SK-N-SH (cell line): ENCODE measurements at regions not wholly inside any gene's neighbourhood (a gene's known extent, or its start where the extent isn't known, plus 50 kb on each side); places are given as distances from the start of the nearest gene placed in this dataset.

ENCODE experiments used
- CTCF ChIA-PET: fragments of 300-600, 350-600 bp; formaldehyde crosslinking; extraction: SDS; loops from one replicate; lab custom pipeline; 2021; lab: Yijun Ruan, JAX
- POLR2A ChIA-PET: fragments of 350-600 bp; sonication (Branson Sonifier 250); formaldehyde crosslinking; extraction: SDS; loops from one replicate; lab custom pipeline; 2020; ENCODE audit warnings: antibody characterized with exemption, inconsistent platforms; lab: Yijun Ruan, JAX
- DNase-seq: peaks from one replicate; pipeline ENCODE4 v3.0.0; 2012
- H2AFZ ChIP-seq: fragments of 200-600 bp; sonication (generic); 2 replicates; pipeline ENCODE4 v1.8.1; 2016; ENCODE audit warnings: antibody characterized with exemption, mild to moderate bottlenecking, low read depth
- H3F3A ChIP-seq: fragments of 200-600 bp; sonication (generic); replicated peaks from 2 replicates; pipeline ENCODE3; 2016; ENCODE audit warnings: antibody characterized with exemption, mild to moderate bottlenecking; ENCODE audit not compliant: insufficient read depth
- H3K27ac ChIP-seq, 2 experiments: fragments of 200-500 bp in 1 of 2; fragments of 200-600 bp in 1 of 2; sonication (Bioruptor generic) in 1 of 2; sonication (generic), shearing (Covaris generic) in 1 of 2; 2 replicates each; pipeline versions ENCODE4 v1.5.1 to v1.6.1; 2014 to 2016; ENCODE audit warnings: low read depth in 2 of 2, inconsistent platforms in 1 of 2, low read length in 1 of 2, mild to moderate bottlenecking in 1 of 2, mixed read lengths in 1 of 2
- H3K27me3 ChIP-seq: fragments of 200-600 bp; sonication (generic), shearing (Covaris generic); 2 replicates; pipeline ENCODE4 v1.6.1; 2016; ENCODE audit warnings: mixed run types; ENCODE audit not compliant: insufficient read depth
- H3K36me3 ChIP-seq, 2 experiments: fragments of 200-500 bp in 1 of 2; fragments of 200-600 bp in 1 of 2; sonication (Bioruptor generic) in 1 of 2; sonication (generic) in 1 of 2; replicated peaks in 1 of 2; 2 replicates each; pipeline versions ENCODE3 to v1.5.1; 2014 to 2016; ENCODE audit warnings: low read length in 1 of 2, mild to moderate bottlenecking in 1 of 2; ENCODE audit not compliant: insufficient read depth in 2 of 2, control insufficient read depth in 1 of 2
- H3K4me1 ChIP-seq, 2 experiments: fragments of 200-500 bp in 1 of 2; fragments of 200-600 bp in 1 of 2; sonication (Bioruptor generic) in 1 of 2; sonication (generic), shearing (Covaris generic) in 1 of 2; 2 replicates each; pipeline versions ENCODE4 v1.5.1 to v1.6.1; 2014 to 2016; ENCODE audit warnings: low read depth in 1 of 2, low read length in 1 of 2, mixed run types in 1 of 2; ENCODE audit not compliant: insufficient read depth in 2 of 2, control insufficient read depth in 1 of 2
- H3K4me2 ChIP-seq: fragments of 200-600 bp; sonication (generic), shearing (Covaris generic); 2 replicates; pipeline ENCODE4 v1.6.1; 2017; ENCODE audit warnings: mixed run types
- H3K4me3 ChIP-seq, 2 experiments: fragments of 200-500 bp in 1 of 2; fragments of 200-600 bp in 1 of 2; sonication (Bioruptor generic) in 1 of 2; sonication (generic), shearing (Covaris generic) in 1 of 2; 2 replicates each; pipeline versions ENCODE4 v1.5.1 to v1.8.1; 2014 to 2016; ENCODE audit warnings: low read depth in 2 of 2, inconsistent platforms in 1 of 2, low read length in 1 of 2, mild to moderate bottlenecking in 1 of 2, mixed read lengths in 1 of 2, moderate library complexity in 1 of 2
- H3K79me2 ChIP-seq: fragments of 200-600 bp; sonication (generic); 2 replicates; pipeline ENCODE4 v1.8.1; 2017; ENCODE audit warnings: mild to moderate bottlenecking; ENCODE audit not compliant: insufficient read depth
- H3K9ac ChIP-seq: fragments of 200-600 bp; sonication (generic); 2 replicates; pipeline ENCODE4 v1.6.1; 2017; ENCODE audit warnings: mixed run types
- H3K9me2 ChIP-seq: fragments of 200-600 bp; sonication (generic); 2 replicates; pipeline ENCODE4 v1.6.1; 2017; ENCODE audit warnings: mixed run types
- H3K9me3 ChIP-seq: fragments of 200-600 bp; sonication (generic); 2 replicates; pipeline ENCODE4 v1.6.1; 2017; ENCODE audit warnings: mixed run types, mild to moderate bottlenecking, moderate library complexity
- H4K20me1 ChIP-seq: fragments of 200-600 bp; sonication (generic); 2 replicates; pipeline ENCODE4 v1.6.1; 2017; ENCODE audit warnings: mild to moderate bottlenecking, mixed run types; ENCODE audit not compliant: insufficient read depth
- CHD2 ChIP-seq: fragments of 150-350 bp; IDR thresholded peaks from 2 replicates; pipeline ENCODE4 v1.6.1; 2018; ENCODE audit warnings: low read length; ENCODE audit not compliant: partially characterized antibody
- CTCF ChIP-seq: fragments of 200-600 bp; sonication (generic); IDR thresholded peaks from 2 replicates; pipeline ENCODE4 v1.6.1; 2017; ENCODE audit warnings: antibody characterized with exemption, mild to moderate bottlenecking, moderate library complexity
- ELF1 ChIP-seq: IDR thresholded peaks from 2 replicates; pipeline ENCODE4 v1.4.0; 2012
- EP300 ChIP-seq, 2 experiments: IDR thresholded peaks; 2 replicates each; pipeline versions ENCODE4 v1.4.0 to v1.6.1; 2012; ENCODE audit warnings: borderline replicate concordance in 1 of 2, low read depth in 1 of 2, low read length in 1 of 2
- EZH2phosphoT487 ChIP-seq: fragments of 200-600 bp; sonication (generic); IDR thresholded peaks from 2 replicates; pipeline ENCODE4 v1.6.1; 2017; ENCODE audit warnings: low read depth, mixed run types, mild to moderate bottlenecking, antibody characterized with exemption, moderate library complexity, borderline replicate concordance
- FOSL2 ChIP-seq: IDR thresholded peaks from 2 replicates; pipeline ENCODE4 v1.4.0; 2012; ENCODE audit warnings: low read depth, mild to moderate bottlenecking, moderate library complexity, borderline replicate concordance
- FOXM1 ChIP-seq: IDR thresholded peaks from 2 replicates; pipeline ENCODE4 v1.4.0; 2012; ENCODE audit warnings: low read depth, mild to moderate bottlenecking
- GABPA ChIP-seq: IDR thresholded peaks from 2 replicates; pipeline ENCODE4 v1.4.0; 2012; ENCODE audit warnings: low read depth, mild to moderate bottlenecking
- JUND ChIP-seq: IDR thresholded peaks from 2 replicates; pipeline ENCODE4 v1.4.0; 2012
- MXI1 ChIP-seq: IDR thresholded peaks from 2 replicates; pipeline ENCODE4 v1.6.1; 2012; ENCODE audit warnings: mild to moderate bottlenecking, low read depth, low read length, improper control_type of control experiment
- NFIC ChIP-seq: IDR thresholded peaks from 2 replicates; pipeline ENCODE4 v1.4.0; 2012; ENCODE audit warnings: borderline replicate concordance
- NRF1 ChIP-seq: IDR thresholded peaks from 2 replicates; pipeline ENCODE4 v1.6.1; 2012; ENCODE audit warnings: low read depth, mild to moderate bottlenecking, low read length
- POLR2AphosphoS5 ChIP-seq: IDR thresholded peaks from 2 replicates; pipeline ENCODE4 v1.6.1; 2012; ENCODE audit warnings: low read depth, low read length
- RCOR1 ChIP-seq: fragments of 150-350 bp; IDR thresholded peaks from 2 replicates; pipeline ENCODE4 v1.6.1; 2017; ENCODE audit warnings: antibody characterized with exemption, low read length
- RFX5 ChIP-seq: IDR thresholded peaks from 2 replicates; pipeline ENCODE4 v1.6.1; 2012; ENCODE audit warnings: mild to moderate bottlenecking, improper control_type of control experiment, low read length
- RXRA ChIP-seq: IDR thresholded peaks from 2 replicates; pipeline ENCODE4 v1.4.0; 2012; ENCODE audit warnings: low read depth, mild to moderate bottlenecking, borderline replicate concordance
- SIN3A ChIP-seq: IDR thresholded peaks from 2 replicates; pipeline ENCODE4 v1.6.1; 2012; ENCODE audit warnings: low read depth, mild to moderate bottlenecking, low read length, moderate library complexity, borderline replicate concordance
- SMC3 ChIP-seq: IDR thresholded peaks from 2 replicates; pipeline ENCODE4 v1.6.1; 2012; ENCODE audit warnings: low read depth, low read length, improper control_type of control experiment
- TCF12 ChIP-seq: IDR thresholded peaks from 2 replicates; pipeline ENCODE4 v1.4.0; 2012
- USF1 ChIP-seq: IDR thresholded peaks from 2 replicates; pipeline ENCODE4 v1.4.0; 2012; ENCODE audit warnings: low read depth, borderline replicate concordance
- YY1 ChIP-seq: IDR thresholded peaks from 2 replicates; pipeline ENCODE4 v1.4.0; 2012; ENCODE audit warnings: low read depth, mild to moderate bottlenecking
- WGBS: methylation state at CpG from one replicate; pipeline ENCODE4 v1.1.6; 2017; ENCODE audit warnings: low lambda C conversion rate; 5-methylcytosine and 5-hydroxymethylcytosine counted together
- TF ChIP-seq, protein P1 (sequence below): IDR thresholded peaks from 2 replicates; pipeline ENCODE4 v1.4.0; 2012; ENCODE audit warnings: low read depth, borderline replicate concordance
- TF ChIP-seq, protein P2 (sequence below): IDR thresholded peaks from 2 replicates; pipeline ENCODE4 v1.4.0; 2012; ENCODE audit warnings: low read depth
- TF ChIP-seq, protein P3 (sequence below): IDR thresholded peaks from 2 replicates; pipeline ENCODE4 v1.6.1; 2012; ENCODE audit warnings: mild to moderate bottlenecking, low read depth, low read length, moderate library complexity

DNA sequence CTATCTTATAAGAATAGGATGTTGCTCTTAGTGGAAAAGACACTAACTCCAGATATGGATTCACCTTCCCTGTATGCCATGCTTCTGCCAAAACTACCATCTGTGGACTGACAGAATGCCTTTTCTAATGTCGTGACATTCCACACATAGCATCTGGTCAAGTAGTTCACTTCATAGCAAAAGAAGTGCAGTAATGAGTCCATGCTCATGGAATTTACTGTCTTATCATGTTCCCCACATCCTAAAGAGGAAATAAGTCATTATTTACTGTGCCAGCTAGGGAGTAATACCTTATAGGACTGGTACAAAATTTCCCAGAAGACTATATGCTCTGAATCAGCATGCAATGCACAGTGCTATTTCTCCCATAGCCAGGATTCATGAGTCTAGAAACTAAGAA, 562.4 kb downstream of the TLL1 start (continued):
- TF ChIP-seq FOSL2 (peak; percentile 88), GABPA (no peak), RCOR1 (no peak), NFIC (peak; percentile 84), EP300 (IDR thresholded peaks at IDR 0.05; ENCODE audit: borderline replicate concordance in 1 of 2, low read depth in 1 of 2, low read length in 1 of 2) (peak in 1 of 2 experiments; percentile 92; a peak in 2 of 4 replicates), RFX5 (no peak), RXRA (peak; percentile 57; the same call in 1 of the 2 replicates), SIN3A (peak; percentile 61; the same call in 1 of the 2 replicates), CTCF (no peak), CHD2 (no peak), ELF1 (no peak), POLR2AphosphoS5 (peak; percentile 41; the same call in 1 of the 2 replicates), FOXM1 (no peak), SMC3 (no peak), MXI1 (no peak)
- TF ChIP-seq, protein P1, sequence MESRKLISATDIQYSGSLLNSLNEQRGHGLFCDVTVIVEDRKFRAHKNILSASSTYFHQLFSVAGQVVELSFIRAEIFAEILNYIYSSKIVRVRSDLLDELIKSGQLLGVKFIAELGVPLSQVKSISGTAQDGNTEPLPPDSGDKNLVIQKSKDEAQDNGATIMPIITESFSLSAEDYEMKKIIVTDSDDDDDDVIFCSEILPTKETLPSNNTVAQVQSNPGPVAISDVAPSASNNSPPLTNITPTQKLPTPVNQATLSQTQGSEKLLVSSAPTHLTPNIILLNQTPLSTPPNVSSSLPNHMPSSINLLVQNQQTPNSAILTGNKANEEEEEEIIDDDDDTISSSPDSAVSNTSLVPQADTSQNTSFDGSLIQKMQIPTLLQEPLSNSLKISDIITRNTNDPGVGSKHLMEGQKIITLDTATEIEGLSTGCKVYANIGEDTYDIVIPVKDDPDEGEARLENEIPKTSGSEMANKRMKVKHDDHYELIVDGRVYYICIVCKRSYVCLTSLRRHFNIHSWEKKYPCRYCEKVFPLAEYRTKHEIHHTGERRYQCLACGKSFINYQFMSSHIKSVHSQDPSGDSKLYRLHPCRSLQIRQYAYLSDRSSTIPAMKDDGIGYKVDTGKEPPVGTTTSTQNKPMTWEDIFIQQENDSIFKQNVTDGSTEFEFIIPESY, result 0 out of 2 replicates have a peak, but pooled peaks have one; percentile 57
- TF ChIP-seq, protein P2, sequence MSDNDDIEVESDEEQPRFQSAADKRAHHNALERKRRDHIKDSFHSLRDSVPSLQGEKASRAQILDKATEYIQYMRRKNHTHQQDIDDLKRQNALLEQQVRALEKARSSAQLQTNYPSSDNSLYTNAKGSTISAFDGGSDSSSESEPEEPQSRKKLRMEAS, result no peak; the same call in 1 of the 2 replicates

DNA sequence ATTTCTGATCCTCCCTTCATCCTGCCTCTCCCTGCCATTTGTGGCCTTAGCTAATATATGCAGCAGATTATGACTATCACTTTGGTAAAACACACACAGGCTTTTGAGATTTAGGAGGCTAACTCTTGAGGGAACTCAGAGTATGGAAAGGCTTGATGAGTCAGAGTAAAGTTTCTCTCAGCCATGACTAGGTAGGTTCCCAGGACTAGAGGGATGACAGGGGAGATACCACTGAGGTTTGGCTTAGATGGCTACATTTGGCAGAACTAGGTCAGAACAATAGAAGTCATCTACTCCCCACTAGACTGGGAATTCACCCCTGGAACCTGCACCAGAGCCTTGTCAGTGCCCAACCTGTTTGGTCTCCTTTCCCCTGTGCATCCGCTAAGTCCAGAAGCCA, 585.7 kb downstream of the TLL1 start:
- H3K79me2 ChIP-seq, result no peaks in the 10 kb centered on the region
- H2AFZ ChIP-seq, result no peak overlapping the region
- no peaks in the 10 kb centered on the region for H4K20me1 ChIP-seq
- H3F3A ChIP-seq, result peaks cover 13% of the 10 kb centered on the region
- H3K9me3 ChIP-seq, result no peaks in the 10 kb centered on the region
- H3K27me3 ChIP-seq, result no peaks in the 10 kb centered on the region
- CTCF ChIA-PET, result no interaction called here
- H3K36me3 ChIP-seq, result no peaks in the 10 kb centered on the region
- H3K9ac ChIP-seq, result no peak overlapping the region
- DNase-seq, result no peak
- H3K27ac ChIP-seq, result peak overlapping the region in 1 of 2 experiments; percentile 17; a peak in 1 of 4 replicates
- H3K4me2 ChIP-seq, result no peak overlapping the region
- no peak overlapping the region for H3K4me3 ChIP-seq
- H3K9me2 ChIP-seq, result peaks cover 5% of the 10 kb centered on the region; the same call in 1 of the 2 replicates
- no peaks in the 10 kb centered on the region for H3K4me1 ChIP-seq
- WGBS, result 100% methylated on average over 1 of the region's 1 CpG
- POLR2A ChIA-PET, result no interaction called here
- TF ChIP-seq GABPA (no peak), RXRA (no peak), YY1 (no peak), RFX5 (no peak), EP300 (IDR thresholded peaks at IDR 0.05; ENCODE audit: borderline replicate concordance in 1 of 2, low read depth in 1 of 2, low read length in 1 of 2) (no peak), RCOR1 (no peak), SIN3A (no peak), USF1 (no peak), MXI1 (no peak), ELF1 (no peak), NRF1 (no peak), TCF12 (no peak), EZH2phosphoT487 (no peak), JUND (no peak)
- TF ChIP-seq, protein P3, sequence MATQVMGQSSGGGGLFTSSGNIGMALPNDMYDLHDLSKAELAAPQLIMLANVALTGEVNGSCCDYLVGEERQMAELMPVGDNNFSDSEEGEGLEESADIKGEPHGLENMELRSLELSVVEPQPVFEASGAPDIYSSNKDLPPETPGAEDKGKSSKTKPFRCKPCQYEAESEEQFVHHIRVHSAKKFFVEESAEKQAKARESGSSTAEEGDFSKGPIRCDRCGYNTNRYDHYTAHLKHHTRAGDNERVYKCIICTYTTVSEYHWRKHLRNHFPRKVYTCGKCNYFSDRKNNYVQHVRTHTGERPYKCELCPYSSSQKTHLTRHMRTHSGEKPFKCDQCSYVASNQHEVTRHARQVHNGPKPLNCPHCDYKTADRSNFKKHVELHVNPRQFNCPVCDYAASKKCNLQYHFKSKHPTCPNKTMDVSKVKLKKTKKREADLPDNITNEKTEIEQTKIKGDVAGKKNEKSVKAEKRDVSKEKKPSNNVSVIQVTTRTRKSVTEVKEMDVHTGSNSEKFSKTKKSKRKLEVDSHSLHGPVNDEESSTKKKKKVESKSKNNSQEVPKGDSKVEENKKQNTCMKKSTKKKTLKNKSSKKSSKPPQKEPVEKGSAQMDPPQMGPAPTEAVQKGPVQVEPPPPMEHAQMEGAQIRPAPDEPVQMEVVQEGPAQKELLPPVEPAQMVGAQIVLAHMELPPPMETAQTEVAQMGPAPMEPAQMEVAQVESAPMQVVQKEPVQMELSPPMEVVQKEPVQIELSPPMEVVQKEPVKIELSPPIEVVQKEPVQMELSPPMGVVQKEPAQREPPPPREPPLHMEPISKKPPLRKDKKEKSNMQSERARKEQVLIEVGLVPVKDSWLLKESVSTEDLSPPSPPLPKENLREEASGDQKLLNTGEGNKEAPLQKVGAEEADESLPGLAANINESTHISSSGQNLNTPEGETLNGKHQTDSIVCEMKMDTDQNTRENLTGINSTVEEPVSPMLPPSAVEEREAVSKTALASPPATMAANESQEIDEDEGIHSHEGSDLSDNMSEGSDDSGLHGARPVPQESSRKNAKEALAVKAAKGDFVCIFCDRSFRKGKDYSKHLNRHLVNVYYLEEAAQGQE, result no peak
